ENCODE measurements at regions not wholly inside any gene's neighbourhood (a gene's known extent, or its start where the extent isn't known, plus 50 kb on each side); places are given as distances from the start of the nearest gene placed in this dataset.
"Not testable (repeated sequence)": the region's sequence is repeated elsewhere in the genome, so short reads cannot be mapped to it uniquely, and the experiment has no call there.

DNA sequence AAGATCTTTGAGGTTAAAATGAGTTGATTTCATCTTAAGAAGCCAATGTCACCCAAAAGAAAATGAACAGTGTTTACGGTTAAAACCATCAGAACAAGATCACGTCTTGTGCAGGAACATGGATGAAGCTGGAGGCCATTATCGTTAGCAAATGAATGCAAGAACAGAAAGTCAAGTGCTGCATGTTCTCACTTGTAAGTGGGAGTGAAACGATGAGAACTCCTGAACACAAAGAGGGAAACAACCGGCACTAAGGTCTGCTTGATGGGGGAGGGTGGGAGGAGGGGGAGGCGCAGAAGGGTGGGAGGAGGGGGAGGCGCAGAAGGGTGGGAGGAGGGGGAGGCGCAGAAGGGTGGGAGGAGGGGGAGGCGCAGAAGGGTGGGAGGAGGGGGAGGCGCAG is 214.8 kb upstream of the PRKCQ start:
- H3K79me2 ChIP-seq (replicated peaks; ENCODE audit: insufficient read depth); H4K20me1 ChIP-seq (replicated peaks; ENCODE audit: insufficient read depth); H3K9me2 ChIP-seq (ENCODE audit: insufficient read depth); H3K36me3 ChIP-seq (ENCODE audit: insufficient read depth); H3K36me3 Mint-ChIP-seq (ENCODE audit: low read depth); H3K27me3 ChIP-seq (ENCODE audit: insufficient read depth); H3K4me3 Mint-ChIP-seq; H3K9me3 Mint-ChIP-seq; H2AFZ ChIP-seq; H3K27me3 Mint-ChIP-seq (ENCODE audit: insufficient read depth, low read depth, poor library complexity): not testable (repeated sequence)
- peaks cover 53% of the 10 kb centered on the region for H3K4me1 ChIP-seq (ENCODE audit: insufficient read depth)
- ATAC-seq (peak; percentile 63), DNase-seq (ENCODE audit: low spot score) (peak; percentile 68)
- Mint-ChIP-seq H3K27ac (peak overlapping the region; percentile 70; the same call in 1 of the 2 replicates), H3K4me1 (peaks cover 47% of the 10 kb centered on the region)
- peak overlapping the region; percentile 33 for H3K4me3 ChIP-seq
- peaks cover 13% of the 10 kb centered on the region for H3F3A ChIP-seq (replicated peaks; ENCODE audit: low read depth)
- H3K4me2 ChIP-seq = peak overlapping the region; percentile 74
- H3K27ac ChIP-seq (ENCODE audit: low read depth) = peak overlapping the region; percentile 98
- peak; percentile 37; the same call in 1 of the 2 replicates for TF ChIP-seq POLR2AphosphoS5 (IDR thresholded peaks at IDR 0.05; ENCODE audit: low read depth)

DNA sequence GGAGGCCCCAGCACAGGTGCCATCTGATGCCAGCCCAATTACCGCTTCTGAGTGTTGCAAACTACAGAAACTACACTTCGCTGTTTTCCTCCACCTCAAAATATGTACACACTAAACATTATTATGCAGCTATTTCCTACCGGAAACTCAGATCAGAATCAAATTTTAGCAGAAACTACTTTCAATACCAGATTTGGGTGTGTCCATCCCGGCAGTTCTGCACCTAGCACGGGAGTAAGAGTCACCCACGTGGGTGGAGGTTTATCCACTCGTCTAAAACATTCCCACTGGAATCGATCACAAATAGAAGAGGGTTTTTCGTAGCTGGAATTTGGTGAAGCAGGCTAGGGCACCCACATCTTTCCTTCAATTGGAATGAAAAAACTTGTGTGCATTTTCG is 214.4 kb upstream of the PRKCQ start:
- Histone ChIP-seq H3F3A (replicated peaks; ENCODE audit: low read depth) (peaks cover 13% of the 10 kb centered on the region), H3K36me3 (ENCODE audit: insufficient read depth) (no peaks in the 10 kb centered on the region), H2AFZ (no peak overlapping the region), H3K9me2 (ENCODE audit: insufficient read depth) (0 out of 2 replicates have a peak, but pooled peaks cover 4% of the 10 kb centered on the region), H3K4me1 (ENCODE audit: insufficient read depth) (peaks cover 55% of the 10 kb centered on the region), H3K27me3 (ENCODE audit: insufficient read depth) (no peaks in the 10 kb centered on the region), H4K20me1 (replicated peaks; ENCODE audit: insufficient read depth) (no peaks in the 10 kb centered on the region), H3K4me3 (peak overlapping the region; percentile 33), H3K79me2 (replicated peaks; ENCODE audit: insufficient read depth) (no peaks in the 10 kb centered on the region), H3K4me2 (peak overlapping the region; percentile 74), H3K27ac (ENCODE audit: low read depth) (peak overlapping the region; percentile 98)
- H3K36me3 Mint-ChIP-seq (ENCODE audit: low read depth) = no peaks in the 10 kb centered on the region; the same call in 2 of the 3 replicates
- no peaks in the 10 kb centered on the region for H3K9me3 Mint-ChIP-seq
- peaks cover 3% of the 10 kb centered on the region for H3K27me3 Mint-ChIP-seq (ENCODE audit: insufficient read depth, low read depth, poor library complexity)
- DNase-seq (ENCODE audit: low spot score) (no peak), ATAC-seq (no peak)
- H3K27ac Mint-ChIP-seq = peak overlapping the region; percentile 70; the same call in 1 of the 2 replicates
- H3K4me1 Mint-ChIP-seq = peaks cover 51% of the 10 kb centered on the region
- no peak overlapping the region for H3K4me3 Mint-ChIP-seq
- TF ChIP-seq CREB1 (CRISPR knock-in tag; IDR thresholded peaks at IDR 0.05; ENCODE audit: low read depth) = no peak
- no peak for TF ChIP-seq JUNB (IDR thresholded peaks at IDR 0.05; ENCODE audit: unreplicated experiment)
- TF ChIP-seq, protein P1, sequence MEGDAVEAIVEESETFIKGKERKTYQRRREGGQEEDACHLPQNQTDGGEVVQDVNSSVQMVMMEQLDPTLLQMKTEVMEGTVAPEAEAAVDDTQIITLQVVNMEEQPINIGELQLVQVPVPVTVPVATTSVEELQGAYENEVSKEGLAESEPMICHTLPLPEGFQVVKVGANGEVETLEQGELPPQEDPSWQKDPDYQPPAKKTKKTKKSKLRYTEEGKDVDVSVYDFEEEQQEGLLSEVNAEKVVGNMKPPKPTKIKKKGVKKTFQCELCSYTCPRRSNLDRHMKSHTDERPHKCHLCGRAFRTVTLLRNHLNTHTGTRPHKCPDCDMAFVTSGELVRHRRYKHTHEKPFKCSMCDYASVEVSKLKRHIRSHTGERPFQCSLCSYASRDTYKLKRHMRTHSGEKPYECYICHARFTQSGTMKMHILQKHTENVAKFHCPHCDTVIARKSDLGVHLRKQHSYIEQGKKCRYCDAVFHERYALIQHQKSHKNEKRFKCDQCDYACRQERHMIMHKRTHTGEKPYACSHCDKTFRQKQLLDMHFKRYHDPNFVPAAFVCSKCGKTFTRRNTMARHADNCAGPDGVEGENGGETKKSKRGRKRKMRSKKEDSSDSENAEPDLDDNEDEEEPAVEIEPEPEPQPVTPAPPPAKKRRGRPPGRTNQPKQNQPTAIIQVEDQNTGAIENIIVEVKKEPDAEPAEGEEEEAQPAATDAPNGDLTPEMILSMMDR (conservative IDR thresholded peaks at IDR 0.05; ENCODE audit: low read depth in 2 of 2) = no peak
- TF ChIP-seq, protein P2, sequence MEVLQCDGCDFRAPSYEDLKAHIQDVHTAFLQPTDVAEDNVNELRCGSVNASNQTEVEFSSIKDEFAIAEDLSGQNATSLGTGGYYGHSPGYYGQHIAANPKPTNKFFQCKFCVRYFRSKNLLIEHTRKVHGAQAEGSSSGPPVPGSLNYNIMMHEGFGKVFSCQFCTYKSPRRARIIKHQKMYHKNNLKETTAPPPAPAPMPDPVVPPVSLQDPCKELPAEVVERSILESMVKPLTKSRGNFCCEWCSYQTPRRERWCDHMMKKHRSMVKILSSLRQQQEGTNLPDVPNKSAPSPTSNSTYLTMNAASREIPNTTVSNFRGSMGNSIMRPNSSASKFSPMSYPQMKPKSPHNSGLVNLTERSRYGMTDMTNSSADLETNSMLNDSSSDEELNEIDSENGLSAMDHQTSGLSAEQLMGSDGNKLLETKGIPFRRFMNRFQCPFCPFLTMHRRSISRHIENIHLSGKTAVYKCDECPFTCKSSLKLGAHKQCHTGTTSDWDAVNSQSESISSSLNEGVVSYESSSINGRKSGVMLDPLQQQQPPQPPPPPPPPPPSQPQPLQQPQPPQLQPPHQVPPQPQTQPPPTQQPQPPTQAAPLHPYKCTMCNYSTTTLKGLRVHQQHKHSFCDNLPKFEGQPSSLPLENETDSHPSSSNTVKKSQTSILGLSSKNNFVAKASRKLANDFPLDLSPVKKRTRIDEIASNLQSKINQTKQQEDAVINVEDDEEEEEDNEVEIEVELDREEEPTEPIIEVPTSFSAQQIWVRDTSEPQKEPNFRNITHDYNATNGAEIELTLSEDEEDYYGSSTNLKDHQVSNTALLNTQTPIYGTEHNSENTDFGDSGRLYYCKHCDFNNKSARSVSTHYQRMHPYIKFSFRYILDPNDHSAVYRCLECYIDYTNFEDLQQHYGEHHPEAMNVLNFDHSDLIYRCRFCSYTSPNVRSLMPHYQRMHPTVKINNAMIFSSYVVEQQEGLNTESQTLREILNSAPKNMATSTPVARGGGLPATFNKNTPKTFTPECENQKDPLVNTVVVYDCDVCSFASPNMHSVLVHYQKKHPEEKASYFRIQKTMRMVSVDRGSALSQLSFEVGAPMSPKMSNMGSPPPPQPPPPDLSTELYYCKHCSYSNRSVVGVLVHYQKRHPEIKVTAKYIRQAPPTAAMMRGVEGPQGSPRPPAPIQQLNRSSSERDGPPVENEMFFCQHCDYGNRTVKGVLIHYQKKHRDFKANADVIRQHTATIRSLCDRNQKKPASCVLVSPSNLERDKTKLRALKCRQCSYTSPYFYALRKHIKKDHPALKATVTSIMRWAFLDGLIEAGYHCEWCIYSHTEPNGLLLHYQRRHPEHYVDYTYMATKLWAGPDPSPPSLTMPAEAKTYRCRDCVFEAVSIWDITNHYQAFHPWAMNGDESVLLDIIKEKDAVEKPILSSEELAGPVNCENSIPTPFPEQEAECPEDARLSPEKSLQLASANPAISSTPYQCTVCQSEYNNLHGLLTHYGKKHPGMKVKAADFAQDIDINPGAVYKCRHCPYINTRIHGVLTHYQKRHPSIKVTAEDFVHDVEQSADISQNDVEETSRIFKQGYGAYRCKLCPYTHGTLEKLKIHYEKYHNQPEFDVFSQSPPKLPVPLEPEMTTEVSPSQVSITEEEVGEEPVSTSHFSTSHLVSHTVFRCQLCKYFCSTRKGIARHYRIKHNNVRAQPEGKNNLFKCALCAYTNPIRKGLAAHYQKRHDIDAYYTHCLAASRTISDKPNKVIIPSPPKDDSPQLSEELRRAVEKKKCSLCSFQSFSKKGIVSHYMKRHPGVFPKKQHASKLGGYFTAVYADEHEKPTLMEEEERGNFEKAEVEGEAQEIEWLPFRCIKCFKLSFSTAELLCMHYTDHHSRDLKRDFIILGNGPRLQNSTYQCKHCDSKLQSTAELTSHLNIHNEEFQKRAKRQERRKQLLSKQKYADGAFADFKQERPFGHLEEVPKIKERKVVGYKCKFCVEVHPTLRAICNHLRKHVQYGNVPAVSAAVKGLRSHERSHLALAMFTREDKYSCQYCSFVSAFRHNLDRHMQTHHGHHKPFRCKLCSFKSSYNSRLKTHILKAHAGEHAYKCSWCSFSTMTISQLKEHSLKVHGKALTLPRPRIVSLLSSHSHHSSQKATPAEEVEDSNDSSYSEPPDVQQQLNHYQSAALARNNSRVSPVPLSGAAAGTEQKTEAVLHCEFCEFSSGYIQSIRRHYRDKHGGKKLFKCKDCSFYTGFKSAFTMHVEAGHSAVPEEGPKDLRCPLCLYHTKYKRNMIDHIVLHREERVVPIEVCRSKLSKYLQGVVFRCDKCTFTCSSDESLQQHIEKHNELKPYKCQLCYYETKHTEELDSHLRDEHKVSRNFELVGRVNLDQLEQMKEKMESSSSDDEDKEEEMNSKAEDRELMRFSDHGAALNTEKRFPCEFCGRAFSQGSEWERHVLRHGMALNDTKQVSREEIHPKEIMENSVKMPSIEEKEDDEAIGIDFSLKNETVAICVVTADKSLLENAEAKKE (CRISPR knock-in tag; IDR thresholded peaks at IDR 0.05) = no peak
- TF ChIP-seq, protein P3, sequence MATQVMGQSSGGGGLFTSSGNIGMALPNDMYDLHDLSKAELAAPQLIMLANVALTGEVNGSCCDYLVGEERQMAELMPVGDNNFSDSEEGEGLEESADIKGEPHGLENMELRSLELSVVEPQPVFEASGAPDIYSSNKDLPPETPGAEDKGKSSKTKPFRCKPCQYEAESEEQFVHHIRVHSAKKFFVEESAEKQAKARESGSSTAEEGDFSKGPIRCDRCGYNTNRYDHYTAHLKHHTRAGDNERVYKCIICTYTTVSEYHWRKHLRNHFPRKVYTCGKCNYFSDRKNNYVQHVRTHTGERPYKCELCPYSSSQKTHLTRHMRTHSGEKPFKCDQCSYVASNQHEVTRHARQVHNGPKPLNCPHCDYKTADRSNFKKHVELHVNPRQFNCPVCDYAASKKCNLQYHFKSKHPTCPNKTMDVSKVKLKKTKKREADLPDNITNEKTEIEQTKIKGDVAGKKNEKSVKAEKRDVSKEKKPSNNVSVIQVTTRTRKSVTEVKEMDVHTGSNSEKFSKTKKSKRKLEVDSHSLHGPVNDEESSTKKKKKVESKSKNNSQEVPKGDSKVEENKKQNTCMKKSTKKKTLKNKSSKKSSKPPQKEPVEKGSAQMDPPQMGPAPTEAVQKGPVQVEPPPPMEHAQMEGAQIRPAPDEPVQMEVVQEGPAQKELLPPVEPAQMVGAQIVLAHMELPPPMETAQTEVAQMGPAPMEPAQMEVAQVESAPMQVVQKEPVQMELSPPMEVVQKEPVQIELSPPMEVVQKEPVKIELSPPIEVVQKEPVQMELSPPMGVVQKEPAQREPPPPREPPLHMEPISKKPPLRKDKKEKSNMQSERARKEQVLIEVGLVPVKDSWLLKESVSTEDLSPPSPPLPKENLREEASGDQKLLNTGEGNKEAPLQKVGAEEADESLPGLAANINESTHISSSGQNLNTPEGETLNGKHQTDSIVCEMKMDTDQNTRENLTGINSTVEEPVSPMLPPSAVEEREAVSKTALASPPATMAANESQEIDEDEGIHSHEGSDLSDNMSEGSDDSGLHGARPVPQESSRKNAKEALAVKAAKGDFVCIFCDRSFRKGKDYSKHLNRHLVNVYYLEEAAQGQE (IDR thresholded peaks at IDR 0.05; ENCODE audit: unreplicated experiment) = no peak
- TF ChIP-seq STAT1 (IDR thresholded peaks at IDR 0.05; ENCODE audit: unreplicated experiment) = no peak
- no peak for TF ChIP-seq EZH2phosphoT487 (IDR thresholded peaks at IDR 0.05; ENCODE audit: unreplicated experiment)
- no peak for TF ChIP-seq ZNF114 (CRISPR knock-in tag; IDR thresholded peaks at IDR 0.05)
- TF ChIP-seq EZH2 (IDR thresholded peaks at IDR 0.05; ENCODE audit: low read depth, unreplicated experiment) = no peak
